LNCaP clone FGC (cell line): ENCODE measurements at regions not wholly inside any gene's neighbourhood (a gene's known extent, or its start where the extent isn't known, plus 50 kb on each side); places are given as distances from the start of the nearest gene placed in this dataset.
"Not testable (repeated sequence)": the region's sequence is repeated elsewhere in the genome, so short reads cannot be mapped to it uniquely, and the experiment has no call there.

Source experiments
- DNase-seq: peaks from one replicate; pipeline ENCODE4 v3.0.0-alpha.2; 2011; ENCODE audit warnings: low read depth
- H3K4me3 ChIP-seq: 2 replicates; pipeline ENCODE4 v1.5.1; 2011; ENCODE audit warnings: mild to moderate bottlenecking, low read depth, low read length, control low read depth
- TF ChIP-seq, protein P1 (sequence below): IDR thresholded peaks from 2 replicates; pipeline ENCODE4 v1.5.1; 2012; ENCODE audit warnings: mild to moderate bottlenecking; ENCODE audit not compliant: control insufficient read depth, insufficient read depth; ENCODE audit errors: extremely low read depth

DNA sequence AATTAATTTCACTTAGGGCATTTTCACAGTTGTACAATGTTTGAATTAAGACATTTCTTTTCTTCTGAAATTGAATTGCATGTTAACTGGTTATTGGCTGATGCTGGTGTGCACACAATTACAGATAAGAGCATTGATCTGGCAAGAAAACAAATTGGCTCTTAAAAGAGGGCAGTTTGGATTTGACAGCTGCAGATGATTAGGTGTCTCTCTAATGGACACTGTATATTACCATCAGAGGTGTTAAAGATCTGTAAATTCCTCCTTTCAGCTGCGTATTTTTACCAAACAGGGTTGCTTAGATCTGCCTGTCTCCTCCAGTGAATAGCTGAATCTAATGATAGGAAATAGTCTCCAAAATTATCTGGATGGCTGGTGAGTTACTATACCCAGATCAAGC lies 198.5 kb downstream of the BLID start:
- TF ChIP-seq, protein P1, sequence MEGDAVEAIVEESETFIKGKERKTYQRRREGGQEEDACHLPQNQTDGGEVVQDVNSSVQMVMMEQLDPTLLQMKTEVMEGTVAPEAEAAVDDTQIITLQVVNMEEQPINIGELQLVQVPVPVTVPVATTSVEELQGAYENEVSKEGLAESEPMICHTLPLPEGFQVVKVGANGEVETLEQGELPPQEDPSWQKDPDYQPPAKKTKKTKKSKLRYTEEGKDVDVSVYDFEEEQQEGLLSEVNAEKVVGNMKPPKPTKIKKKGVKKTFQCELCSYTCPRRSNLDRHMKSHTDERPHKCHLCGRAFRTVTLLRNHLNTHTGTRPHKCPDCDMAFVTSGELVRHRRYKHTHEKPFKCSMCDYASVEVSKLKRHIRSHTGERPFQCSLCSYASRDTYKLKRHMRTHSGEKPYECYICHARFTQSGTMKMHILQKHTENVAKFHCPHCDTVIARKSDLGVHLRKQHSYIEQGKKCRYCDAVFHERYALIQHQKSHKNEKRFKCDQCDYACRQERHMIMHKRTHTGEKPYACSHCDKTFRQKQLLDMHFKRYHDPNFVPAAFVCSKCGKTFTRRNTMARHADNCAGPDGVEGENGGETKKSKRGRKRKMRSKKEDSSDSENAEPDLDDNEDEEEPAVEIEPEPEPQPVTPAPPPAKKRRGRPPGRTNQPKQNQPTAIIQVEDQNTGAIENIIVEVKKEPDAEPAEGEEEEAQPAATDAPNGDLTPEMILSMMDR = no peak
- no peak for DNase-seq
- no peak overlapping the region for H3K4me3 ChIP-seq

DNA sequence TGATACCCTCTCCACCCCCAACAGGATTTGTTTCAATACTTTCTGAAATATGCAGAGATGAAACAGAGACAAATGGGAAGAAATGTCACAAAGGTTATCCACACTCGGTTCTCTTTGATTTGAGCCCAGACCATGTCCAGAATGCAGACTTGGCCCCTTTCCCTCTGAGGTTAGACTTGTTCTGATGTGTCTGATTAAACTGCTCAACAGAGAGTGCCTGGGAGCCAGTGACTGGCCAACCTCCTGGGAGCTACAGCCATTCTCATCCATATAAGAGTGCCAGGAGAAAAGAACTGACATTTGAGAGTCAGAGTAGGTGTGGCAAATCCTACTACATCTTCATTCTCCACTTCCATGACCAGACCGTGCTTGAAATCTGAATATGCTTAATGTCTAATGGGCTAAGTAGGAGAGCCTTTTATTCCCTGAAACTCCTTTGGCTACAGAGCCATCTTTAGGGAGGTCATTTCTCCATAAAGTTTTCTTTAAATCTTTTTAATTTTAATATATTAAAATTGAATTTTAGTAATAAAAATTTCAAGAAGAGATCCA lies 201.4 kb downstream of the BLID start:
- no peak for DNase-seq
- TF ChIP-seq, protein P1 = no peak
- H3K4me3 ChIP-seq = no peak overlapping the region

DNA sequence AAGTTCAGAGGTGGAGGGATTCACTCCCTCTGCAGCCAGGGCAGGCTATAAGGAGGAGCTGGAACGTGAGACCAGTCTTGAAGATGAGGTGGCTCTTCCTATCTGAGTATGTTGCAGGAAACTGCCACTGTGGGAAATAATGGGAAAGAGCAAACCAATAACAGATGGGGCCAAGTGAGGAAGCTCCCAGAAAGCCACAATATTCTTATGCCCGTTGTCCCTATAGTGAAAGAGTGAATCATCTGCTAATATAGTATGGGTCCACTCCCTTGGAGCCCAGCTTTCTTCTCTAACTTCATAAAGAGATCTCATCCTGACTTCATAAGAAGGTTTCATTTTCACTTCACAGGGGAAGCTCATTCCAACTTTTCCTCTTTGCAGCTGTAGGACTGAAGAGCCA lies 206.4 kb downstream of the BLID start:
- TF ChIP-seq, protein P1 = no peak
- no peak overlapping the region for H3K4me3 ChIP-seq

DNA sequence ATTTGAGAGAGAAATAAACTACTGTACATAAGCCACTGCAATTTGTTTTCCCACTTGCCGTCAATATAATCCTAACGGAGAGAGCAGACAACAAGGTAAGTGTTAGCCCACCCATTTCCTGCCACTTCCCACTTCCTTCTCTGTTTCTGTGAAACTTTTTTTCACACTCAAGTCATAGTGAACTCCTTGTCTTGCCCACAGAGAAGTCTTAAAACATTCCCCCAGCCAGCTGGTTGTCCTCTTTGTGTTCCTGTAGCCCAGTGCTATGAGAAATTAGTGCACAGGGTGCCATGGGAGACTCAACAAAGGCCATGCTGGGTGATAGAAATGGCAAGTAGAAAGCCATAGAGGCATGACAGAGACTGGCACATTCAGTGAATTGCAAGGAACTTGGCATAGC lies 208.6 kb downstream of the BLID start:
- DNase-seq = no peak
- H3K4me3 ChIP-seq = no peak overlapping the region
- TF ChIP-seq, protein P1 = no peak

More for the DNA sequence above, 206.4 kb downstream of the BLID start:
- DNase-seq = no peak

DNA sequence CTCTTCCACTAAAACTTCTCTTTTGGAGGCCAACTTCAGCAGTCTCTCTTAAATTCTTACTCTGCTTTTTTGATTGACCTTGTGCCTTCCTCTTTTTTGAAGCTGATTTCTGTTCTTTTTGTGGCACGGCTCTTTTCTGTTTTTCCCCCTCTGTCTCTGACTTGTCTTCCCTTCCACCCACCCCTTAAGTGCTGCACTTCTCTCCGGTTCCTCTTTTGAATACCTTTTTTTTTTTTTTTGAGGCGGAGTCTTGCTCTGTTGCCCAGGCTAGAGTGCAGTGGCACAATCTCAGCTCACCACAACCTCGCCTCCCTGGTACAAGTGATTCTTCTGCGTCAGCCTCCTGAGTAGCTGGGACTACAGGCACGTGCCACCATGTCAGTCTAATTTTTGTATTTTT lies 211.9 kb downstream of the BLID start:
- TF ChIP-seq, protein P1 = no peak
- no peak for DNase-seq
- H3K4me3 ChIP-seq = no peak overlapping the region

DNA sequence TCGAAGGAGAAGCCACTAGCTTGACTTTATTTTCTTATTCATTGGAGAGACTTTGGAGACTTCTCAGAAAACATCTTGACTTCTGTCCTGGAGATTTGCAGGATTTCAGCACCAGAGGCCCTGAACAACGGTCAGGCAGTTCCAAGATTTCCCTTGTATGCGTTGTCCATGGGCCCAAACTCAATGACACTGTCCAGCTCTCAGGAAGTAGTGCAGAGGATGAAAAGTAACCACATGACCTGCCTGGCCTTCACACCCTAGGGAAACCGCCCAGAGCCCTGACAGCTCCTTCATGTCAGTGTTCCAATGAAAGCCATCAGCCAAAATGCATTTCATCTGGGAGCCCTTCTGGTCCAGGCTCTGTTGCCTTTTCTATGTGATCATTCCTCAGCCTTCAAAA lies 214.1 kb downstream of the BLID start:
- TF ChIP-seq, protein P1 = no peak
- no peak for DNase-seq
- H3K4me3 ChIP-seq = no peak overlapping the region

DNA sequence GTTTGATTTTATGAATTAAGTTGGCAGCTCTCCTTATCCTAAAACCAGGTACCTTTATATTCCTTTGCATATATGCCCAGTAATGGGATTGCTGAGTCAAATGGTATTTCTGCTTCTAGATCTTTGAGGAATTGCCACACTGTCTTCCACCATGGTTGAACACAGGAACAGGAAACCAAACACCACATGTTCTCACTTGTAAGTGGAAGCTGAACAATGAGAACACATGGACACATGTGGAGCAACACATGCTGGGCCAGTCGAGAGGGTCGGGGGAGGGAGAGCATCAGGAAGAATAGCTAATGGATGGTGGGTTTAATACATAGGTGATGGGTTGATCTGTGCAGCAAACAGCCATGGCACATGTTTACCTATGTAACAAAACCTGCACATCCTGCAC lies 214.6 kb downstream of the BLID start:
- DNase-seq, H3K4me3 ChIP-seq: not testable (repeated sequence)
